HepG2 (cell line): ENCODE measurements at regions not wholly inside any gene's neighbourhood (a gene's known extent, or its start where the extent isn't known, plus 50 kb on each side); places are given as distances from the start of the nearest gene placed in this dataset.

Experiments used
- ATAC-seq: fragments of 200-7000 bp; cut with Tn5 transposase; 3 replicates; pipeline ENCODE4 v1.9.1; 2020; ENCODE audit warnings: mild to moderate bottlenecking, moderate library complexity
- BruUV-seq: library from RNA; stranded (reverse); fragments of 400-500 nt; replicated peaks from 2 replicates; lab custom pipeline; 2021; lab: Mats Ljungman, UMichigan
- CTCF ChIA-PET: fragments of 300-600 bp; formaldehyde crosslinking; extraction: SDS; loops from one replicate; lab custom pipeline; 2021; ENCODE audit warnings: low total read pairs, inconsistent platforms, low intra/inter-chr PET ratio; lab: Yijun Ruan, JAX
- POLR2A ChIA-PET: fragments of 350-600 bp; sonication (Branson Sonifier 250); formaldehyde crosslinking; loops from one replicate; lab custom pipeline; 2020; ENCODE audit warnings: antibody characterized with exemption, inconsistent platforms; lab: Yijun Ruan, JAX
- DNase-seq: peaks from one replicate; pipeline ENCODE4 v3.0.0-alpha.2; 2015; ENCODE audit warnings: low spot score
- FAIRE-seq: peaks from 3 replicates; lab custom pipeline; 2011; peaks lifted over from hg19 to GRCh38; lab: Jason Lieb, UNC
- H2AFZ ChIP-seq: one replicate; pipeline ENCODE4 v1.6.1; 2011; ENCODE audit warnings: low read length, inconsistent platforms
- H3K27ac ChIP-seq: fragments of 300-600 bp; 3 replicates; pipeline ENCODE4 v1.8.0; 2011; ENCODE audit warnings: mixed run types, mild to moderate bottlenecking, mixed read lengths, low read length, inconsistent platforms; ENCODE audit not compliant: insufficient read depth; ENCODE audit errors: extremely low read length
- H3K27me3 ChIP-seq, 2 experiments: fragments of 200-600 bp in 1 of 2; 2 replicates in 1 of 2; 3 replicates in 1 of 2; pipeline versions ENCODE4 v1.6.0 to v1.8.0; 2011; ENCODE audit warnings: low read length in 2 of 2, mild to moderate bottlenecking in 2 of 2, moderate library complexity in 2 of 2, inconsistent platforms in 1 of 2; ENCODE audit not compliant: insufficient read depth in 2 of 2, control insufficient read depth in 1 of 2
- H3K36me3 ChIP-seq, 2 experiments: fragments of 200-600 bp in 1 of 2; replicated peaks in 1 of 2; 2 replicates in 1 of 2; 3 replicates in 1 of 2; pipeline versions ENCODE4 v1.5.1 to v1.8.0; 2011; ENCODE audit warnings: low read length in 2 of 2, inconsistent platforms in 1 of 2; ENCODE audit not compliant: insufficient read depth in 2 of 2, control insufficient read depth in 1 of 2
- H3K4me1 ChIP-seq: 2 replicates; pipeline ENCODE4 v1.5.1; 2012; ENCODE audit warnings: low read length, inconsistent platforms; ENCODE audit not compliant: insufficient read depth
- H3K4me2 ChIP-seq: 2 replicates; pipeline ENCODE4 v1.6.0; 2011; ENCODE audit warnings: low read depth, low read length, inconsistent platforms
- H3K4me3 ChIP-seq, 3 experiments: fragments of 200-600 bp in 1 of 3; sonication (generic), shearing (Covaris generic) in 1 of 3; replicated peaks in 1 of 3; 2 replicates each; pipeline ENCODE4 v1.5.1; 2011 to 2016; ENCODE audit warnings: low read length in 3 of 3, inconsistent platforms in 2 of 3, low read depth in 2 of 3, mild to moderate bottlenecking in 2 of 3, control low read depth in 1 of 3, mixed read lengths in 1 of 3; ENCODE audit not compliant: insufficient read depth in 1 of 3
- H3K79me2 ChIP-seq: one replicate; pipeline ENCODE4 v1.6.1; 2011; ENCODE audit warnings: low read length, inconsistent platforms; ENCODE audit not compliant: insufficient read depth
- H3K9ac ChIP-seq: 2 replicates; pipeline ENCODE4 v1.6.0; 2011; ENCODE audit warnings: mild to moderate bottlenecking, low read depth, low read length, inconsistent platforms; ENCODE audit not compliant: insufficient read depth
- H3K9me3 ChIP-seq: 2 replicates; pipeline ENCODE4 v1.5.1; 2012; ENCODE audit warnings: mild to moderate bottlenecking, low read length
- H4K20me1 ChIP-seq: 2 replicates; pipeline ENCODE4 v1.6.0; 2011; ENCODE audit warnings: inconsistent platforms, mild to moderate bottlenecking, low read length, moderate library complexity; ENCODE audit not compliant: insufficient read depth
- ARID3A ChIP-seq: IDR thresholded peaks from 2 replicates; pipeline ENCODE4 v1.6.1; 2012; ENCODE audit warnings: low read depth, low read length, improper control_type of control experiment
- BCL6 ChIP-seq: IDR thresholded peaks from 2 replicates; pipeline ENCODE4 v1.6.1; 2016; ENCODE audit warnings: missing genetic modification reagents, missing compliant biosample characterization
- CSRNP1 ChIP-seq: sonication (generic); formaldehyde crosslinking; IDR thresholded peaks from 2 replicates; pipeline ENCODE4 v1.8.1; 2023; ENCODE audit warnings: mild to moderate bottlenecking, missing genetic modification reagents
- HNF4A ChIP-seq: sonication (generic); formaldehyde crosslinking; IDR thresholded peaks from 2 replicates; pipeline ENCODE4 v1.4.0; 2020; ENCODE audit warnings: missing genetic modification reagents
- JUN ChIP-seq: sonication (generic); formaldehyde crosslinking; IDR thresholded peaks from 2 replicates; pipeline ENCODE4 v1.4.0; 2020; ENCODE audit warnings: mild to moderate bottlenecking, missing genetic modification reagents
- NFKB2 ChIP-seq: sonication (generic); formaldehyde crosslinking; IDR thresholded peaks from 2 replicates; pipeline ENCODE4 v1.4.0; 2020; ENCODE audit warnings: missing genetic modification reagents, borderline replicate concordance
- YEATS2 ChIP-seq: sonication (generic); formaldehyde crosslinking; IDR thresholded peaks from 2 replicates; pipeline ENCODE4 v1.4.0; 2020; ENCODE audit warnings: missing genetic modification reagents, borderline replicate concordance
- ZBTB49 ChIP-seq: sonication (generic); formaldehyde crosslinking; IDR thresholded peaks from 2 replicates; pipeline ENCODE4 v1.4.0; 2020; ENCODE audit warnings: missing genetic modification reagents, borderline replicate concordance
- ZNF17 ChIP-seq: sonication (generic); formaldehyde crosslinking; IDR thresholded peaks from 2 replicates; pipeline ENCODE4 v1.5.0; 2020; ENCODE audit warnings: mild to moderate bottlenecking, missing genetic modification reagents
- ZNF282 ChIP-seq: fragments of 450-650 bp; IDR thresholded peaks from 2 replicates; pipeline ENCODE4 v1.6.1; 2018; ENCODE audit not compliant: partially characterized antibody
- ZNF414 ChIP-seq: sonication (generic); formaldehyde crosslinking; IDR thresholded peaks from 2 replicates; pipeline ENCODE4 v1.5.0; 2020; ENCODE audit warnings: missing genetic modification reagents
- WGBS: methylation state at CpG from one replicate; pipeline ENCODE4 v1.1.6; 2017; ENCODE audit warnings: low lambda C conversion rate; 5-methylcytosine and 5-hydroxymethylcytosine counted together
- in situ Hi-C: cut with HindIII; loops from 2 replicates; pipeline ENCODE4 v1.10.0; 2017; ENCODE audit warnings: low pct_unique_long_range_greater_than_20kb; ENCODE audit not compliant: extremely low pct_ligation_motif_present
- intact Hi-C: fragments of 100-400 bp; cut with micrococcal nuclease; formaldehyde crosslinking; loops from one replicate; pipeline ENCODE4 v1.10.0; 2022; ENCODE audit not compliant: unreplicated experiment

GRCh38 chr5:118220556-118221195, 767.7 kb downstream of the DTWD2 start:
- FAIRE-seq (no peak), ATAC-seq (no peak), DNase-seq (no peak)
- WGBS = 6% methylated on average over 2 of the region's 2 CpGs
- Histone ChIP-seq H3K27me3 (no peaks in the 10 kb centered on the region; a peak in 1 of 5 replicates), H3K9ac (no peak overlapping the region), H4K20me1 (no peaks in the 10 kb centered on the region), H3K4me2 (no peak overlapping the region), H3K4me1 (no peaks in the 10 kb centered on the region), H2AFZ (no peak overlapping the region), H3K36me3 (no peaks in the 10 kb centered on the region), H3K4me3 (no peak overlapping the region), H3K79me2 (no peaks in the 10 kb centered on the region), H3K9me3 (no peaks in the 10 kb centered on the region), H3K27ac (no peak overlapping the region)
- intact Hi-C loops = no loop called here
- POLR2A ChIA-PET = no interaction called here
- in situ Hi-C loops = no loop called here
- no peak for TF ChIP-seq ARID3A
- CTCF ChIA-PET = no interaction called here
- no TSS peak for BruUV-seq

GRCh38 chr5:118211606-118212005, 776.7 kb downstream of the DTWD2 start:
- Histone ChIP-seq H3K36me3 (no peaks in the 10 kb centered on the region), H3K4me3 (no peak overlapping the region), H3K4me2 (no peak overlapping the region), H2AFZ (no peak overlapping the region), H3K79me2 (no peaks in the 10 kb centered on the region), H4K20me1 (no peaks in the 10 kb centered on the region), H3K27ac (no peak overlapping the region), H3K4me1 (no peaks in the 10 kb centered on the region), H3K27me3 (no peaks in the 10 kb centered on the region), H3K9ac (no peak overlapping the region), H3K9me3 (peaks cover 20% of the 10 kb centered on the region)
- DNase-seq (no peak), ATAC-seq (no peak), FAIRE-seq (no peak)
- CTCF ChIA-PET = no interaction called here
- intact Hi-C loops = no loop called here
- BruUV-seq = no TSS peak
- in situ Hi-C loops = no loop called here
- POLR2A ChIA-PET = no interaction called here
- TF ChIP-seq NFKB2 = no peak
- TF ChIP-seq YEATS2 (CRISPR knock-in tag) = no peak
- TF ChIP-seq BCL6 (CRISPR knock-in tag) = no peak
- TF ChIP-seq HNF4A (CRISPR knock-in tag) = no peak
- TF ChIP-seq ZNF282 = no peak
- TF ChIP-seq ZNF414 (CRISPR knock-in tag) = no peak
- TF ChIP-seq CSRNP1 (CRISPR knock-in tag) = no peak
- no peak for TF ChIP-seq ZNF17 (CRISPR knock-in tag)
- no peak for TF ChIP-seq JUN (CRISPR knock-in tag)
- no peak for TF ChIP-seq ZBTB49 (CRISPR knock-in tag)
